Panc1 (cell line): ENCODE measurements at regions not wholly inside any gene's neighbourhood (a gene's known extent, or its start where the extent isn't known, plus 50 kb on each side); places are given as distances from the start of the nearest gene placed in this dataset.

Source experiments
- ATAC-seq: fragments of 200-7000 bp; cut with Tn5 transposase; 2 replicates; pipeline ENCODE4 v1.9.1; 2020; ENCODE audit warnings: mild to moderate bottlenecking, moderate library complexity
- BruUV-seq: library from RNA; stranded (reverse); fragments of 400-500 nt; replicated peaks from 2 replicates; lab custom pipeline; 2021; lab: Mats Ljungman, UMichigan
- CTCF ChIA-PET: fragments of 300-600 bp; sonication (Branson Sonifier 250); formaldehyde crosslinking; loops from one replicate; lab custom pipeline; 2022; ENCODE audit warnings: antibody characterized with exemption; lab: Charles Lee
- POLR2A ChIA-PET: fragments of 300-600 bp; sonication (Branson Sonifier 250); formaldehyde crosslinking; loops from one replicate; lab custom pipeline; 2022; ENCODE audit warnings: antibody characterized with exemption; lab: Charles Lee
- DNase-seq: peaks from one replicate; pipeline ENCODE4 v3.0.0-alpha.2; 2010; ENCODE audit warnings: low read depth, low spot score
- H3K27ac ChIP-seq: 2 replicates; pipeline ENCODE4 v1.5.1; 2011; ENCODE audit warnings: mild to moderate bottlenecking, low read length, inconsistent platforms
- H3K27me3 ChIP-seq: fragments of 200-500 bp; sonication (Bioruptor generic); 2 replicates; pipeline ENCODE4 v1.6.0; 2014; ENCODE audit warnings: low read length, inconsistent platforms; ENCODE audit not compliant: control insufficient read depth, insufficient read depth
- H3K36me3 ChIP-seq: fragments of 200-500 bp; sonication (Bioruptor generic); 2 replicates; pipeline ENCODE4 v1.5.1; 2014; ENCODE audit warnings: inconsistent platforms, mild to moderate bottlenecking, low read length, moderate library complexity; ENCODE audit not compliant: control insufficient read depth, insufficient read depth
- H3K4me1 ChIP-seq: 2 replicates; pipeline ENCODE4 v1.5.1; 2011; ENCODE audit warnings: inconsistent platforms, mild to moderate bottlenecking, low read length, moderate library complexity; ENCODE audit not compliant: control insufficient read depth, insufficient read depth
- H3K4me3 ChIP-seq, 2 experiments: 2 replicates each; pipeline ENCODE4 v1.5.1; 2011 to 2012; ENCODE audit warnings: low read depth in 2 of 2, low read length in 2 of 2, mild to moderate bottlenecking in 2 of 2, inconsistent platforms in 1 of 2, moderate library complexity in 1 of 2
- H3K9me3 ChIP-seq: fragments of 200-500 bp; sonication (Bioruptor generic); 2 replicates; pipeline ENCODE4 v1.5.1; 2014; ENCODE audit warnings: low read depth, mild to moderate bottlenecking, inconsistent platforms, low read length, moderate library complexity; ENCODE audit not compliant: control insufficient read depth, insufficient read depth
- CTCF ChIP-seq: fragments of 450-650 bp; IDR thresholded peaks from 2 replicates; pipeline ENCODE4 v1.5.1; 2017; ENCODE audit warnings: mild to moderate bottlenecking
- POLR2AphosphoS5 ChIP-seq: IDR thresholded peaks from 2 replicates; pipeline ENCODE4 v1.6.1; 2012; ENCODE audit warnings: mild to moderate bottlenecking, low read depth, low read length, moderate library complexity
- REST ChIP-seq, 2 experiments: IDR thresholded peaks; 2 replicates each; pipeline ENCODE4 v1.6.1; 2011 to 2012; ENCODE audit warnings: low read depth in 2 of 2, control low read depth in 1 of 2, low read length in 1 of 2, mild to moderate bottlenecking in 1 of 2, moderate library complexity in 1 of 2; ENCODE audit not compliant: insufficient read depth in 1 of 2
- SIN3A ChIP-seq: IDR thresholded peaks from 2 replicates; pipeline ENCODE4 v1.6.1; 2012; ENCODE audit warnings: low read depth, mild to moderate bottlenecking, low read length, moderate library complexity, borderline replicate concordance; ENCODE audit not compliant: insufficient read depth
- TCF7L2 ChIP-seq: IDR thresholded peaks from 2 replicates; pipeline ENCODE4 v1.6.1; 2011; ENCODE audit warnings: mild to moderate bottlenecking, low read depth, low read length, inconsistent platforms
- in situ Hi-C: cut with HindIII; loops from 2 replicates; pipeline ENCODE4 v1.10.0; 2016; ENCODE audit warnings: low sequenced_read_pairs, low pct_unique_long_range_greater_than_20kb
- intact Hi-C: fragments of 100-400 bp; cut with micrococcal nuclease; formaldehyde crosslinking; loops from one replicate; pipeline ENCODE4 v1.10.0; 2022; ENCODE audit not compliant: unreplicated experiment

GRCh38 chr10:100653957-100654781 is 91.2 kb upstream of the PAX2 start:
- ATAC-seq (peak; percentile 54; the same call in 1 of the 2 replicates), DNase-seq (no peak)
- no peak overlapping the region for H3K27ac ChIP-seq
- peaks cover 9% of the 10 kb centered on the region for H3K4me1 ChIP-seq
- POLR2A ChIA-PET = no interaction called here
- no peaks in the 10 kb centered on the region; the same call in 1 of the 2 replicates for H3K36me3 ChIP-seq
- no peaks in the 10 kb centered on the region for H3K9me3 ChIP-seq
- CTCF ChIA-PET = no interaction called here
- TF ChIP-seq SIN3A (no peak), TCF7L2 (no peak), CTCF (no peak), REST (IDR thresholded peaks at IDR 0.05; ENCODE audit: insufficient read depth in 1 of 2, low read depth in 2 of 2, low read length in 1 of 2) (no peak), POLR2AphosphoS5 (no peak)
- in situ Hi-C loops (no loop called here), intact Hi-C loops (no loop called here)
- peak overlapping the region; percentile 16 to 25; a peak in 2 of 4 replicates for H3K4me3 ChIP-seq
- no TSS peak for BruUV-seq
- peaks cover 25% of the 10 kb centered on the region for H3K27me3 ChIP-seq

- Histone ChIP-seq H3K27me3 (peaks cover 25% of the 10 kb centered on the region), H3K4me1 (peaks cover 9% of the 10 kb centered on the region), H3K4me3 (peak overlapping the region; percentile 25 to 48), H3K36me3 (no peaks in the 10 kb centered on the region; the same call in 1 of the 2 replicates), H3K9me3 (no peaks in the 10 kb centered on the region), H3K27ac (no peak overlapping the region)
- no TSS peak for BruUV-seq
- ChIA-PET POLR2A (interaction anchor here (0.5 kb wide), 1 partner anchor 119 kb away, joined by 3 read pairs; the partner anchor contains the start of gene HIF1AN), CTCF (no interaction called here)
- in situ Hi-C loops (no loop called here), intact Hi-C loops (no loop called here)
- ATAC-seq = peak; percentile 41
- no peak for TF ChIP-seq SIN3A
- TF ChIP-seq REST (IDR thresholded peaks at IDR 0.05; ENCODE audit: insufficient read depth in 1 of 2, low read depth in 2 of 2, low read length in 1 of 2) = no peak
- TF ChIP-seq CTCF = no peak
- TF ChIP-seq TCF7L2 = no peak
- no peak for TF ChIP-seq POLR2AphosphoS5
- DNase-seq = no peak
Observed at GRCh38 chr10:100654782-100655325, 90.5 kb upstream of the PAX2 start.
